Urothelium cell line (cell line): ENCODE measurements at regions not wholly inside any gene's neighbourhood (a gene's known extent, or its start where the extent isn't known, plus 50 kb on each side); places are given as distances from the start of the nearest gene placed in this dataset.

ENCODE experiments used
- DNase-seq: peaks from one replicate; pipeline ENCODE4 v3.0.0; 2011; ENCODE audit warnings: low spot score, mixed read lengths
- FAIRE-seq: peaks from 2 replicates; lab custom pipeline; 2011; peaks lifted over from hg19 to GRCh38; lab: Jason Lieb, UNC

DNA sequence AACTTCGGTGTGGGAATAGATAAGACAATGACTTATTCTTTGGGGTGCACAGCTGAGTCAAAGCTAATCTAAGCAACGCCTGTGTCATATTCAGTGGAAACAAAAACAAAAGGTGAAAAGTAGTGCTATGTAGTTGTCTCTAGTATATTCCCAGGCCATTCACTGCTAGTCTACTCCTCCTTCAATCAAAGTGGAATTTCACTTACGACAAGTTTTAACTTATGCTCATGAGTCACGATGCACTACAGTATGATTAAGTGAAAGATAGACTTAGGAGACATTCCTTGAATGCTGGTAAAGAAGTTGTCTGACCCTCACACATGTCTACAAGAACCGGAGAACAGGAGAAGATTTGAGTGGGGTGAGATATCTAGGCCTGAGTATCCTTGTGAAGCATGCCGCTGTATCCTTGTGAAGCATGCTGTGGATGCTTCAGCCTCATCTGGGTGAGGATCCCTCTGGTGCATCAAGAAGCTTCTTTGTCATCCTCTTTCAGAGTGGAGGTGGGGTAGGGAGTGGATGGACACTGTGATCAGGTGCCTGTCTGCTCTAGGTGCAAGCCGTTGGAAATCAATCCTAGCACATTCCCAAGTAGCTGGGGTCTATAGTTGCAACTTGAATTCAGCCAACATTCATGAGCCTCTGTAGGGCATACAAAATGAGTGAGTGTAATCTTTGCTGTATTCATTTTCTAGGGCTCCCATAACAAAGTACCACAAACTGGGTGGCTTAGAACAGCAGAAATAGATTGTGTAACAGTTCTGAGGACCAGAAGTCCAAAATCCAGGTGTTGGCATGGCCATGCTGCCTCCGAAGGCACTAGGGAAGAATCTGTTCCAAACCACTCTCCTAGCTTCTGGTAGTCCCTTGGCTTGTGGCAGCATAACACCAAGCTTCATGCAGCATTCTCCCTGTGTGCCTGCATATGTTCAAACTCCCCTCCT is 173.5 kb upstream of the FN1 start:
- FAIRE-seq, result no peak

DNA sequence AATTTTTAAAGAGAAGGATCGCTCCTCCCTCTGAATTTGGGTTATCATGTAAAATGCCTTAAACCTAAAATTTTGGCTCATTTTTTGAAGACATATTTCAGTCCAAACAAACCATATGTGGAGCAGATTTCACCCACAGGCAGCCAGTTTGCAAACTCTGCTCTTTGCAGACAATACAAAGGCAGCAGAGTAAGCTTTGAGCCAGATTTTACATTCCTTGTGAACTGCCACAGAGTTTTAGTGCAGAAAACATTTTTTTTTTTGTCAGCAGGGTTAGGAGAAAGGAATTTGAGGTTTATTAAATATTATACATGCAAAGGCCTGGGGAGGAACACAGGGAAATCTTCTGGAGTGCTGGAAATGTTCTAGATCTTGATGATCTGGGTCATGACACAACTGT is 171.9 kb upstream of the FN1 start:
- no peak for FAIRE-seq
- DNase-seq, result no peak

More for the DNA sequence above, 173.5 kb upstream of the FN1 start:
- no peak for DNase-seq

DNA sequence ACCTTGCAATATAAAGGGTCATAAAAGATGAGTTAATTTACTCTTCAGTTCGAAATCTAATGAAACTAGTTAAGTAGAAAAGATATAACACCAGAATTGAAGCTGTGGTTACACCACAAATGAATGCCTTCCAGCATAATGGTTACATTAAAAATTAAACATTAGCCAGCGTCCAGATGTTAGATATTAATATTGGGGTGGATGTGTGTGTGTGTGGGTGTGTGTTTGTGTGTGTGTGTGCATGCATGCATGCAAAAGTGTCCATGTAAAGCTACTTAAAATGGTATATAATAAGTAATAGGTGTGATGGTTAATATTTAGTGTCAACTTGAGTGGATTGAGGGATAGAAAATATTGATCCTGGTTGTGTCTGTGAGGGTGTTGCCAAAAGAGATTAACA is 170.4 kb upstream of the FN1 start:
- DNase-seq (no peak), FAIRE-seq (no peak)

GRCh38 chr2:215605214-215605613 is 169.3 kb upstream of the FN1 start:
- FAIRE-seq, result no peak

GRCh38 chr2:215604606-215605005 is 168.7 kb upstream of the FN1 start:
- FAIRE-seq, result no peak
- no peak for DNase-seq

More at GRCh38 chr2:215605214-215605613, 169.3 kb upstream of the FN1 start:
- no peak for DNase-seq

DNA sequence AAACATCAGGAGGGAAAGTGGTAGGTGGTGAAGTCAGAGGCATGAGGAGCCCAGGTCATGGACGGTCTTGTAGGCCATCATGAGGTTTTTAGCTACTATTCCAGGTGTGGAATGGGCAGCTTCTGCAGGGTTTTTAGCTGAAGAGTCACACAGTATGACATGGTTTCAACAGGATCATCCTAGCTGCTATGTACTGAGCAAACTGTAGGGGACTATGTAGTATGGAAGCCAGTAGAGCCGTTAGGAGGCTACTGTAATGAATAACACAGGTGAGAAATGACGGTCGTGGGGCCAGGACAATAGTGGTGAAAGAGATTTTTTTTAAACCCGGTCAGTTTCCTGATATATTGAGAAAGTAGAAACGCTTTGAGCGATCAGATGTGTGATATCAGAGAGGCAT is 167.6 kb upstream of the FN1 start:
- no peak for DNase-seq
- no peak for FAIRE-seq

- FAIRE-seq (no peak), DNase-seq (no peak)
Measured at GRCh38 chr2:215602997-215603396, 167.1 kb upstream of the FN1 start.

DNA sequence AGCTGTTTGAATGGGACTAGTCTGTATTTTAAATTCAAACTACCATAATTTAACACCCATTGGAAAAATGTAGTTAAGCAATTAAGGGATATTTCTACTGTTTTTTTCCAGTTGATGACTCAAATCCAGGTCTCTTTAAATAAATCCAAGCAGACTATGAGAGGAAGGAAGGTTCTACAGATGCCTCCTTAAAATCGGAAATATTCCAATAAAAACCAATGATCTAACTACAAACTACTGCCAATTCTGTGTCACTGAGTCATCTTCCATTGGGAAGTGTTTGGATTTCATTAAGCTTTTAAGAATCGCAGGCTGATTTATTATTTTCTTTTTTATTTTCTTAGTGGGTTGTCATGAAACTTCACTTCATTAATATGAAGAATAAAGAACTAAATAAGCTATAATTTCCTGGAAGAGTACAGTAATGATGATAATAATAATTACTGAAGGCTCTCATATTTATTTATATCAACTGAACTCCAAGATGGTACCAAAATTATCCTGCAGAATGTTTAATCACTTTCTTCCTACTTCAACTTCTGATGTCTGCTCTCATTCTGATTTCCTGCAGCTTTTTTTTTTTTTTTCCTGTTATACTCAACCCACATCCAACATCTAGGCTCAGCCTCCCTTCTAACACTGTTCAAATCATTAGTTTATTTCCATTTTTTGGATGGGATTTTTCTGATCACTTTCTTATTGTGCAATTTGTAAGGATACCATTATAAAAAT is 166.3 kb upstream of the FN1 start:
- no peak for DNase-seq
- no peak for FAIRE-seq

GRCh38 chr2:215601526-215601925 is 165.7 kb upstream of the FN1 start:
- no peak for FAIRE-seq
- DNase-seq, result no peak

DNA sequence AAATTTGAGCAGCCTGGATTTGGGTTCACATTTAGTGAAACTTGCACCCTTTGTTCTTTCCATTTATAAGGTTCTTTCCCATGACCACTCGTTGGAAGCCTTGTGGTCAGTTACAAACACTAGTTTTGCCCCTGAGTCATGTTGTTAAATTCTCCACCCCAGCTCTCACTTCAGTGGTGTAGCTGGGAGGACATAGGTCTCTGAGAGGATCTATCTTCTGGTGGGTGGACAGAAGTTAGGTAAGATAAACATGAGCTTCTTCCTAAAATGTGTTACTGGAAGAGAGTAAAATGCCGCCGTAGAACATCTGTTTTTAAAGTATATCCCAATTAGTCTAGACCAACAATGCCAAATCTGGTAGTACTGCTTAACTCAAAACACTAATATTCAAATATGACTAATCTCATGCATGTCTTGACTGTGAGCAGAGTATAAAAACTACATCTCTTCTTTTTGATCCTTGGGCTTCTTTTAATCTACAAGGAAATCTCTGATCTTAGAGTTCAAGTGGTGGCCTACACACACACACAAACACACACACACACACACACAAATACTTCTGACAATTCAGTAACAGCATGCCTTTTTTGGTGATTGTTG is 162.6 kb upstream of the FN1 start:
- DNase-seq (no peak), FAIRE-seq (no peak)

- DNase-seq, result no peak
- FAIRE-seq, result no peak
Measured at GRCh38 chr2:215597577-215597976, 161.7 kb upstream of the FN1 start.

DNA sequence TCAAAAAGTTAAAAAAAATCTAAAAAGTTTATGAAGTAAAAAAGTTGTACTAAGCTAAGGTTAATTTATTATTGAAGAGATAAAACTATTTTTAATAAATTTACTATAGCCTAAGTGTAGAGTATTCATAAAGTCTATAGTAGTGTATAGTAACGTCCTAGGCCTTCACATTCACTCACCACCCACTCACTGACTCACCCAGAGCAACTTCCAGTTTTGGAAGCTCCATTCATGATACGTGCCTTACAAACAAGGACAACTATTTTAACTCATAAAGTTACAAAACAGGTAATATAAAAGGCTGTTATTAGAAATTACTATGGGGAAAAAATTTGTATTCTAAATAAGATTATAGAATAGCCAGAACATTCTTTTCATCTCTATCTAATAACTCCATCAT is 158.9 kb upstream of the FN1 start:
- FAIRE-seq (no peak), DNase-seq (no peak)

- no peak for DNase-seq
- FAIRE-seq, result no peak
Measured at GRCh38 chr2:215590010-215590745, 154.3 kb upstream of the FN1 start.

- FAIRE-seq (no peak), DNase-seq (no peak)
Measured at GRCh38 chr2:215583881-215584280, 148.0 kb upstream of the FN1 start.

DNA sequence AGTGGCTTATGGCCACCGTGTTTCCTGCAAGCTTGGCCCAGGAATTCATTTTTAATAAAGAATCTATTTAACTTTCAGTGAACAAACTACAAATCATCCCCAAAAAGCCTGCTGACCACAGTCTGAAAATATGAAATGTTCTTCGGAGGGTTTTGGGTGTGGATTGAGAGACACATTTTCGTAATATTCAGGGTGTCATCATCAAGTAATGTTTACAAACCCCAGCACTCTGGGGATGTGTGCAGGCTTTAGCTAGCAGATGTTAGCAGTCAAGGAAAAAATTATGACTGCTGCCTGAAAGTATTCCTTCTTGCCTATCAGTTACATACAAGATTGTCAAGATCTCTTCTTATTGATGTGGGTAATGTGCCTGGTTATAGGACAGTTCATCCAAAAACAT is 143.9 kb upstream of the FN1 start:
- DNase-seq (no peak), FAIRE-seq (no peak)

DNA sequence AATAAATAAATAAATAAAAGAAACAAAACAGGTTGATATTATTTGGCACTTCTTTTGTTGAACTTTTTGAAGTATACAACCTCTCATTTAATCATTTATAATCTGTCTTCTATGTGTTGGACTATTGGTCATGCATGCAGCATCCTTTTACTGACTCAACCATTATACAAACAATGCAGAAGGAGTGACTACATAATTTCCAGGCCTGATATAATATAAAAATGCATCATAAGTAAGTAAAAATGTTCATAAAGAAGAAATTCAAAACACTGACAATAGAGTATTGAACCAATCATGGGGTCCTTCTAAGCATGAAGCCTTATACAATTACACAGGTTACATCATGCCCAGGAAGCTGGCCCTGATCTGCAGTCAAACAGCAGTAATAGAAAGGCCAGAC is 141.5 kb upstream of the FN1 start:
- FAIRE-seq (no peak), DNase-seq (no peak)

DNA sequence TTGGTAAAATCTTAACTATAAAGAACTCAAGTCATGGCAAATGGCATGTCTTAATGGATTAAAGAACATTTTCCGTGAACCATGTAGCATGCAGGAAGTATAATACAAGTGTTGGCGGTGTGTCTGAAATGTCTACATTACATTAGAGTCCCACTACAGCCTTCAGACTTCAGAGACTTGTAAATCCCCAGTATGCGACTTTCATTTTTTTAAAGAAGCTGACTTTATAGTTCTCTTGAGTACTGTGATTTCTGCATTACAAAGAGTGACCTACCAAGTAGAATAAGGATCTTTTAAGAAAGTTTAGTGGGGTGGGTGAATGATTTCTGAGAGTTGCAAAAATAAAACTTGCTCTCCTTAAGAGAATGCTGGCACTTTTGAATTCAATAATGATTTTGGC is 140.7 kb upstream of the FN1 start:
- no peak for FAIRE-seq
- DNase-seq, result no peak

DNA sequence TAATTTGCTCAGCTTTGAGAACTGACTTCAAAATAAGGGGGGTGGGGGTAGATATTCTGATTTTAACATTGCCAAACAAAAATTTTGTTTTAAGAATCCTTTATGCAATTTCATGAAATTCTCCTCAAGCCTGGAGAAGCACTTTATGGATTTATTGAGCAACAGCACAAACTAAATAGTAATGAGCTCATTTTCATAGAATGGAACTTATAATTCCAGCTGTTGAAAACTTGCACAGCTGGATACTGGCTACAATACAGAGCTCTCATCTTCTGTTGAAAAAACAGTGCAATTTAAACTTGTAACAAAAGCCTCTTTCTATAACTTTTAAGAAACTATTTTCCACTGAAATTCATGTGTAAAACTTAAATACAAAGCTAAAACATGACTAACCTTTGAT is 137.6 kb upstream of the FN1 start:
- DNase-seq (no peak), FAIRE-seq (no peak)

DNA sequence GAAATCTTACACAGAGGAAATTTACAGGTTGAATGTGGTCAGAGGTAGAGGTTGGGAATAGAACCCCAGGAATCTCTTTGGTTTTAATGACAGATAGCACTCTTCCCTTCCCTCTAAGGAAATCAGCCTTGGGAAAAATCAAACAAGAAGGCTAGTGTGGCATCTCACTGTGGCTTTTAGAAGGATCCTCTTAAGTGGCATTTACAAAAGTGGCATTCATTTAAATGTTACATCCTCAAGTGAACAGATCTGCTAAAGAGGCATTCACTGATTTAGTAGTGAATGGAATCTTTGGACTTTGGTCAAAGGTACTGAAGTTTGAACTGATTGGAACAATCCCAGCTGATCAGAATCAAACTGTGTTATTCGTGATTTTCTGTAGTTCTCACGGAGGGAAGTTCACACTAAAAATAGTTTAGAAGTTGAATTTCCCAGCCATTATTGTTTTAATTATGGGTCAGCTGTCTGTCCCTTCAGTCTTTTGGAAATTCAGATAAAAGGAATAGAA is 136.5 kb upstream of the FN1 start:
- no peak for FAIRE-seq
- DNase-seq, result no peak

GRCh38 chr2:215571689-215572088 is 135.8 kb upstream of the FN1 start:
- DNase-seq, result no peak
- FAIRE-seq, result no peak

DNA sequence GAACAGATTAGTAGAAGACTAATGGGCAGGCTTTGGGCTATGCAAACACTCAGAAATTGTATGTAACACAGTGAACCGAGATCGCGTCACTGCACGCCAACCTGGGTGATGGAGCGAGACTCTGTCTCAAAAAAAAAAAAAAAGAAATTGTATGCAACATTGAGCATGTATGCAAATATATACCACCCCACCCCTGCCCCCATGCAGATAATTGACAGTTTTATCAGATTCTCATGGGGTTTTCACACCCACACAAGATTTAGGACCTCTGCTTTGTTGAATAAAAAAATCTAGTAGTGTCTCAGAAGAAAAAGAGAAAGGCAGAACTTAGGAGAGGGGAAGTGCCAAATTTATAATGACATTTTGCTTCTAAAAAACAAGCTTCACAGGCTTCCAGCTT is 131.6 kb upstream of the FN1 start:
- DNase-seq, result no peak
- no peak for FAIRE-seq
